HTR-8/SVneo (cell line): ENCODE measurements at regions not wholly inside any gene's neighbourhood (a gene's known extent, or its start where the extent isn't known, plus 50 kb on each side); places are given as distances from the start of the nearest gene placed in this dataset.
"Not testable (repeated sequence)": the region's sequence is repeated elsewhere in the genome, so short reads cannot be mapped to it uniquely, and the experiment has no call there.

ENCODE experiments used
- DNase-seq: peaks from one replicate; pipeline ENCODE4 v3.0.0; 2011; ENCODE audit warnings: low spot score, mixed read lengths; ENCODE audit not compliant: insufficient read length
- FAIRE-seq: peaks from 2 replicates; lab custom pipeline; 2011; peaks lifted over from hg19 to GRCh38; lab: Jason Lieb, UNC

GRCh38 chr2:39881494-39881893, 102.4 kb upstream of the THUMPD2 start:
- DNase-seq (no peak), FAIRE-seq (peak; percentile 67)

DNA sequence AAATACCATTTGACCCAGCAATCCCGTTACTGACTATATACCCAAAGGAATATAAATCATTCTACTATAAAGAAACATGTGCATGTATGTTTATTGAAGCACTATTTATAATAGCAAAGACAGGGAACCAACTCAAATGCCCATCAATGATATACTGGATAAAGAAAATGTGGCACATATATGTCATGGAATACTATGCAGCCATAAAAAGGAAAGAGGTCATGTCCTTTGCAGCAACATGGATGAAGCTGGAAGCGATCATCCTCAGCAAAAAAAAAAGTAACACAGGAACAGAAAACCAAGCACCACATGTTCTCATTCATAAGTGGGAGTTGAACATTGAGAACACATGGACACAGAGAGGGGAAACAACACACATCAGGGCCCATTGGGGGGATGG, 99.9 kb upstream of the THUMPD2 start:
- not testable (repeated sequence) for FAIRE-seq, DNase-seq

- DNase-seq (no peak), FAIRE-seq (no peak)
Measured at GRCh38 chr2:39875914-39876267, 96.8 kb upstream of the THUMPD2 start.

GRCh38 chr2:39875182-39875913, 96.3 kb upstream of the THUMPD2 start:
- DNase-seq: no peak

DNA sequence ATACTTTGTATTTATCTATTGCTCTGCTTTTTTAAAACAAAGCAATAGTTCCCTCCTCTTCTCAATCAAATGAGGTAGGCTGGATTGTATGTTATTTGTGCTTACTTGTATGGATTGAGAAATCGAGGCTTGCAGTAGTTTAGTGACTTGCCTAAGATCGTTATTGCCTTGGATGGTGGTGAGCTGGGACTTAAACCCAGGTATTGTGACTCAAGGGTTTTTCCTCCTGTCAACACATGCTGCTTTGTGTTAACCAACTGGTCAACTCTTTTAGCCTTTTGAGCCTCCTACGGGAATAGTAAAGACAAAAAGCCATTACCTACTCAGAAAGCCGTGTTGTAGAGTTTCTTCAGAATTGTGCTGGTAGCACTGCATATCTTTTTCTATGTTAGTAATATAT, 95.2 kb upstream of the THUMPD2 start:
- DNase-seq: no peak
- no peak for FAIRE-seq

More at GRCh38 chr2:39875182-39875913, 96.3 kb upstream of the THUMPD2 start:
- FAIRE-seq: no peak

GRCh38 chr2:39873586-39873985, 94.5 kb upstream of the THUMPD2 start:
- DNase-seq (no peak), FAIRE-seq (no peak)

- no peak for FAIRE-seq
Measured at GRCh38 chr2:39872748-39873147, 93.7 kb upstream of the THUMPD2 start.

GRCh38 chr2:39871291-39871761, 92.3 kb upstream of the THUMPD2 start:
- DNase-seq (peak; percentile 61), FAIRE-seq (peak; percentile 97)

More at GRCh38 chr2:39872748-39873147, 93.7 kb upstream of the THUMPD2 start:
- no peak for DNase-seq

- FAIRE-seq (no peak), DNase-seq (no peak)
Measured at GRCh38 chr2:39870871-39871270, 91.8 kb upstream of the THUMPD2 start.

DNA sequence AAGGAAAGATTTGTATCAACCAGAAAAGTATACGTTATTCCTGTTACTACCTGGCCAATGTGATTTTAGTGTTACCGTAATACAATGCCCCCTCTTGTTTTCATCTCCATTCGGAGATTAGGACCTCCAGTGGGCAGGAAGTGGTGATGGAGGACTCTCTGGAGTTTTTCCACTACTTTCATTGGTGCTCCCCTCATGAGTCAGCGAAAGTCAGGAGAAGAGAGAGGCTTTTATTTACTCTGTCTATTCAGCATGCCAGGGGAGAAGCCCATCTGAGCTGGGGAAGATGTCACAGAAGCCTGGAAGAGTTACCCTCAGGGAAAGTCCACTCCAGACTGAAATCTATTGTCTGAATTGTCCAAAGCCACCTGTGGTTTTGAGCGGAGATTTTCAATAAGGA, 88.2 kb upstream of the THUMPD2 start:
- FAIRE-seq: no peak
- DNase-seq: no peak

- DNase-seq (no peak), FAIRE-seq (no peak)
Measured at GRCh38 chr2:39865751-39866150, 86.7 kb upstream of the THUMPD2 start.

DNA sequence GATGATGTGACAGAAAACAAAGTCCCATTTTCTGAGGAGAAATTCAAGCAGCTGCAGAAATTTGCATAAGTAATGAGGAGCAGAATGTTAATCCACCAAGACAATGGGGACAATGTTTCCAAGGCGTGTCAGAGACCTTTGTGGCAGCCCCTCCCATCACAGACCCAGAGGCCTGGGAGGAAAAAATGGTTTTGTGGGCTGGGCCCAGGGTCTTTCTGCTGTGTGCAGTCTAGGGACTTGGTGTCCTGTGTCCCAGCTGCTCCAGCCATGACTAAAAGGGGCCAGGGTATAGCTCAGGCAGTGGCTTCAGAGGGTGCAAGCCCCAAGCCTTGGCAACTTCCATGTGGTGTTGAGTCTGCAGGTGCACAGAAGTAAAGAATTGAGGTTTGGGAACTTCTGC, 84.6 kb upstream of the THUMPD2 start:
- DNase-seq, FAIRE-seq: not testable (repeated sequence)

GRCh38 chr2:39860538-39860937, 81.5 kb upstream of the THUMPD2 start:
- DNase-seq (no peak), FAIRE-seq (no peak)

GRCh38 chr2:39858677-39859076, 79.6 kb upstream of the THUMPD2 start:
- no peak for DNase-seq
- no peak for FAIRE-seq

GRCh38 chr2:39855856-39856255, 76.8 kb upstream of the THUMPD2 start:
- DNase-seq (no peak), FAIRE-seq (no peak)

DNA sequence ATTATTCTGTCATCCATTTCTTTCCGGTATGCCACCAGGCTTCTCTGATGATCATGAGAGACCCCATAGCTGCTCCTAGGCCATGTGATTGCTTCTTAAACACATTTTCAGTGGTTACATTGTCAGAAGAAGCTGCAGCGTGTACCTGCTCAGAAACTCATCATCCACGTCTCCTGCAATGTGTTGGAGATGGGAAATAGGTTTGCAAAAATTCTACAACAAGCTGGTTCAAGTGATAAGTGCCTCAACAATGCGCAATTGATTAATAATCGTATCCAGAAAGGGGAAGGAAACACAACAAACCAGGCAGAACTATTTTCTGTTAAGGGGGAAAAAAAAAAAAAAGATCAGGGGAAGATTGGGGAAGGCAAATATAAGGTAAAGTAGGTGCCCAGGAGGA, 75.7 kb upstream of the THUMPD2 start:
- FAIRE-seq (no peak), DNase-seq (no peak)

DNA sequence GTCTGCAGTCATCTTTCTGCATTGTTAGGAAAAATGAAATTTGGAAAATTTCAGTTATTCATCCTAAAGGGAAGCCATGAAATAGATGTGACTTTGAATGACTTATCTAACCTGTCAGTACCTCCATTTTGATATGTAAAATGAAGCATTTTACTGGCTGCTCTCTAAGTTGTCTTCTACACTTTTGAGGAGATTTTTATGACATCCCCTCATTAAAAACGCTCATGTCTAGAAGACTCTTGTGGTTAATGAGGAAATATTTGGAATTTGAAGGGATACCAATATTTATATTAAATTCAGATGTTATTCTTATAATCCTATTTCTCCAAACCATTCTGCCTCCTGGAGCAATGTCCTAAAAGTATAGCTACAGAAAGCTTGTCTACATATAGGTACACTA, 73.8 kb upstream of the THUMPD2 start:
- FAIRE-seq: no peak
- no peak for DNase-seq

GRCh38 chr2:39851651-39852110, 72.6 kb upstream of the THUMPD2 start:
- no peak for DNase-seq
- FAIRE-seq: no peak

- DNase-seq: no peak
- FAIRE-seq: no peak
Measured at GRCh38 chr2:39851251-39851650, 72.2 kb upstream of the THUMPD2 start.

- DNase-seq (no peak), FAIRE-seq (no peak)
Measured at GRCh38 chr2:39849982-39850526, 71.0 kb upstream of the THUMPD2 start.

DNA sequence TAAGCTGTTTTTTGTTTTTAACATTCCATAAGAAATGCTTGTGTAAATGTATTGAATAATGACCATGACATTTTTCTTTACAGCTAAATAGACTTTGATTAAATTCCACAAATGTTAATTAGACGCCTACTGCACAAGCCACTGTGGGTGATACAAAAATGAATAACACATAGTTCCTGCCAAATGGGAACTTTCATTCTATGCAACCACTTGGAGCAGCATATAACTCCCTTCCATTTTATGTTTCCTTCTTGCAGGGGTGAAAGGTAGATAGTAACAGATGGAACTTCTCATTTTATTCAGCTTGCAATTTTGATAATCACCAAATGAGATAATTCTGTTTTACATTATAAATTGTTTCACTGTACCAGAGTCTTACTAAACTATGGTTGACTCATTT, 70.0 kb upstream of the THUMPD2 start:
- FAIRE-seq (no peak), DNase-seq (no peak)
